Nephron (organoid): ENCODE measurements at regions not wholly inside any gene's neighbourhood (a gene's known extent, or its start where the extent isn't known, plus 50 kb on each side); places are given as distances from the start of the nearest gene placed in this dataset.

ENCODE experiments used
- H3K27ac Mint-ChIP-seq, 3 experiments: 2 replicates each; pipeline ENCODE4 v1.8.0; 2020; ENCODE audit warnings: mixed read lengths in 3 of 3, mild to moderate bottlenecking in 2 of 3, moderate library complexity in 1 of 3
- H3K27me3 Mint-ChIP-seq: 2 replicates; pipeline ENCODE4 v1.8.0; 2021; ENCODE audit warnings: low read depth, mild to moderate bottlenecking, moderate library complexity, mixed read lengths
- H3K36me3 Mint-ChIP-seq: 2 replicates; pipeline ENCODE4 v1.8.0; 2020; ENCODE audit warnings: low read depth, mixed read lengths
- H3K4me1 Mint-ChIP-seq: 2 replicates; pipeline ENCODE4 v1.8.0; 2020; ENCODE audit warnings: mixed read lengths
- H3K4me3 Mint-ChIP-seq, 3 experiments: 2 replicates each; pipeline ENCODE4 v1.8.0; 2020; ENCODE audit warnings: mild to moderate bottlenecking in 3 of 3, mixed read lengths in 3 of 3, moderate library complexity in 2 of 3
- H3K9me3 Mint-ChIP-seq: 2 replicates; pipeline ENCODE4 v1.8.0; 2020; ENCODE audit warnings: mixed read lengths
- CTCF ChIP-seq, 3 experiments: fragments of 200-600 bp; sonication (generic); IDR thresholded peaks; one replicate each; pipeline ENCODE4 v1.5.0; 2021; ENCODE audit warnings: antibody characterized with exemption in 3 of 3; ENCODE audit not compliant: unreplicated experiment in 3 of 3

GRCh38 chr9:111730937-111731567 lies 63.7 kb downstream of the SHOC1 start:
- no peak for TF ChIP-seq CTCF (IDR thresholded peaks at IDR 0.05; ENCODE audit: unreplicated experiment in 3 of 3)
- no peaks in the 10 kb centered on the region for H3K27me3 Mint-ChIP-seq
- no peaks in the 10 kb centered on the region for H3K4me1 Mint-ChIP-seq
- H3K4me3 Mint-ChIP-seq, result no peak overlapping the region
- H3K9me3 Mint-ChIP-seq, result peaks cover 46% of the 10 kb centered on the region
- H3K27ac Mint-ChIP-seq, result no peak overlapping the region
- H3K36me3 Mint-ChIP-seq, result peaks cover 38% of the 10 kb centered on the region

DNA sequence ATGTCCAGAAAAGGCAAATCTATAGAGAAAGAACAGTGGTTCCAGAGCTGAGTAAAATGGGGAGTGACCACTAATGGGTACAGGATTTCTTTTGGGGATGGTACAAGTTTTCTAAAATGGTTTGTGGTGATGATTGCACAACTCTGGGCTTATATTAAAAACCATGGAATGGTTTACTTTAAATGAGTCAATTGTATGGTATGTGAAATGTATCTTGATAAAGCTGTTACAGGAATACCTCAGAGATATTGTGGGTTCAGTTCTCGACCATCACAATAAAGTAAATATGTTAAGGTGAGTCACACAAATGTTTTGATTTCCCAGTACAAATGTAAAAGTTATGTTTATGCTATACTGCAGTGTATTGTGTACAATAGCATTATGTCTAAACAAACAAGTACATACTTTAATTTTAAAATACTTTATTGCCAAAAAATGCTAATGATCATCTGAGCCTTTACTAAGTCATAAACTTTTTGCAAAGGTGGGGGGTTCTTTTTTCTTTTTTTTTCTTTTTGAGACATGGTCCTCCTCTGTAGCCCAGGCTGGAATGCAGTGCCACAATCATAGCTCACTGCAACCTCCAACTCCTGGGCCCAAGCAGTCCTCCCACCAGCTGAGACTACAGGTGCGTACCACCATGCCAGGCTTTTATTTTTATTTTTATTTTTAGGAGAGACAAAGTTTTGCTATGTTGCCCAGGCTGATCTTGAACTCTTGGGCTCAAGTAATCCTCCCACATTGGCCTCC lies 65.9 kb downstream of the SHOC1 start:
- Mint-ChIP-seq H3K36me3 (peaks cover 27% of the 10 kb centered on the region), H3K27me3 (no peaks in the 10 kb centered on the region), H3K27ac (no peak overlapping the region), H3K4me3 (no peak overlapping the region), H3K4me1 (no peaks in the 10 kb centered on the region), H3K9me3 (peaks cover 30% of the 10 kb centered on the region)
- no peak for TF ChIP-seq CTCF (IDR thresholded peaks at IDR 0.05; ENCODE audit: unreplicated experiment in 3 of 3)

- Mint-ChIP-seq H3K4me1 (no peaks in the 10 kb centered on the region), H3K4me3 (no peak overlapping the region), H3K36me3 (peaks cover 27% of the 10 kb centered on the region), H3K27me3 (no peaks in the 10 kb centered on the region), H3K9me3 (peaks cover 30% of the 10 kb centered on the region), H3K27ac (no peak overlapping the region)
- TF ChIP-seq CTCF (IDR thresholded peaks at IDR 0.05; ENCODE audit: unreplicated experiment in 3 of 3), result no peak
Observed at GRCh38 chr9:111728143-111728542, 66.6 kb downstream of the SHOC1 start.

DNA sequence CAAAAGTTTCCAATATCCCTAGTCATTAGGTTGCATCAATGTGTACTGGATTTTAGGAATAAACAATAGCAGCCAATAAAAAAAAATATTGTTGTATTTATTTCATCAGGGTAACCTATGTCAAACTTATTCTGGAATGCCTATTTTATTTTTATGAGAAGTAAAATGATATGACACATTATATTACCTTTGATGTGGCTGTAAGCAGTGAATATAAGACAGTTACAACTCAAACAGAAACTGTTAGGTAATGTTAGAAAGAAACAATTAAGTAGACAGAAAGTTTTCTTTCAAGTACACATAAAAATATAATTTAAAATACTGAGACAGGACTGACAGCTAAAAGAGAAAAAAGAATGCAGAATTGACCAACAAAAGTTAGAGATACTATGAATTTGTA lies 65.5 kb downstream of the GNG10 start:
- no peaks in the 10 kb centered on the region for H3K4me1 Mint-ChIP-seq
- no peak overlapping the region for H3K4me3 Mint-ChIP-seq
- H3K9me3 Mint-ChIP-seq, result peaks cover 24% of the 10 kb centered on the region
- no peaks in the 10 kb centered on the region for H3K27me3 Mint-ChIP-seq
- peaks cover 27% of the 10 kb centered on the region for H3K36me3 Mint-ChIP-seq
- TF ChIP-seq CTCF (IDR thresholded peaks at IDR 0.05; ENCODE audit: unreplicated experiment in 3 of 3), result no peak
- H3K27ac Mint-ChIP-seq, result no peak overlapping the region

- no peak for TF ChIP-seq CTCF (IDR thresholded peaks at IDR 0.05; ENCODE audit: unreplicated experiment in 3 of 3)
- no peak overlapping the region for H3K4me3 Mint-ChIP-seq
- no peaks in the 10 kb centered on the region for H3K36me3 Mint-ChIP-seq
- no peaks in the 10 kb centered on the region for H3K4me1 Mint-ChIP-seq
- no peak overlapping the region for H3K27ac Mint-ChIP-seq
- H3K9me3 Mint-ChIP-seq, result no peaks in the 10 kb centered on the region
- H3K27me3 Mint-ChIP-seq, result no peaks in the 10 kb centered on the region
Observed at GRCh38 chr9:111720174-111720573, 58.8 kb downstream of the GNG10 start.
